Astrocyte (in vitro differentiated cells and primary cell): ENCODE measurements at regions not wholly inside any gene's neighbourhood (a gene's known extent, or its start where the extent isn't known, plus 50 kb on each side); places are given as distances from the start of the nearest gene placed in this dataset.

Source experiments
- DNase-seq: peaks from one replicate; pipeline ENCODE4 v3.0.0-alpha.2; 2010; ENCODE audit warnings: low read depth
- FAIRE-seq: peaks from 2 replicates; lab custom pipeline; 2011; peaks lifted over from hg19 to GRCh38; lab: Jason Lieb, UNC
- H2AFZ ChIP-seq: 2 replicates; pipeline ENCODE4 v1.6.0; 2012; ENCODE audit warnings: low read depth, low read length, inconsistent platforms
- H3K27ac ChIP-seq: 2 replicates; pipeline ENCODE4 v1.5.1; 2011; ENCODE audit warnings: low read depth, low read length, inconsistent platforms
- H3K27me3 ChIP-seq: 2 replicates; pipeline ENCODE4 v1.6.0; 2011; ENCODE audit warnings: low read length, inconsistent platforms; ENCODE audit not compliant: insufficient read depth
- H3K36me3 ChIP-seq: 2 replicates; pipeline ENCODE4 v1.5.1; 2011; ENCODE audit warnings: low read length, inconsistent platforms; ENCODE audit not compliant: insufficient read depth
- H3K4me1 ChIP-seq: 2 replicates; pipeline ENCODE4 v1.5.1; 2011; ENCODE audit warnings: low read length, inconsistent platforms; ENCODE audit not compliant: insufficient read depth
- H3K4me2 ChIP-seq: 2 replicates; pipeline ENCODE4 v1.6.0; 2012; ENCODE audit warnings: low read length, inconsistent platforms
- H3K4me3 ChIP-seq: 2 replicates; pipeline ENCODE4 v1.5.1; 2011; ENCODE audit warnings: low read depth, mild to moderate bottlenecking, low read length, inconsistent platforms; ENCODE audit not compliant: insufficient read depth
- H3K79me2 ChIP-seq: 2 replicates; pipeline ENCODE4 v1.6.0; 2012; ENCODE audit warnings: mild to moderate bottlenecking, low read length, inconsistent platforms; ENCODE audit not compliant: insufficient read depth
- H3K9ac ChIP-seq: 2 replicates; pipeline ENCODE4 v1.6.0; 2012; ENCODE audit warnings: mild to moderate bottlenecking, low read length, inconsistent platforms
- H3K9me3 ChIP-seq: 2 replicates; pipeline ENCODE4 v1.5.1; 2012; ENCODE audit warnings: low read depth, mild to moderate bottlenecking, low read length, inconsistent platforms; ENCODE audit not compliant: insufficient read depth
- H4K20me1 ChIP-seq: 2 replicates; pipeline ENCODE4 v1.6.0; 2012; ENCODE audit warnings: low read length, inconsistent platforms; ENCODE audit not compliant: insufficient read depth
- H3K27ac Mint-ChIP-seq: one replicate; pipeline ENCODE4 v1.8.0; 2021; ENCODE audit warnings: mild to moderate bottlenecking, mixed read lengths; ENCODE audit not compliant: unreplicated experiment
- H3K27me3 Mint-ChIP-seq: one replicate; pipeline ENCODE4 v1.8.0; 2021; ENCODE audit warnings: low read depth, mixed read lengths; ENCODE audit not compliant: unreplicated experiment
- H3K36me3 Mint-ChIP-seq: one replicate; pipeline ENCODE4 v1.8.0; 2021; ENCODE audit warnings: low read depth, mixed read lengths; ENCODE audit not compliant: unreplicated experiment
- H3K4me1 Mint-ChIP-seq: one replicate; pipeline ENCODE4 v1.8.0; 2021; ENCODE audit warnings: low read depth, mixed read lengths; ENCODE audit not compliant: unreplicated experiment
- H3K4me3 Mint-ChIP-seq: one replicate; pipeline ENCODE4 v1.8.0; 2021; ENCODE audit warnings: mild to moderate bottlenecking, moderate library complexity, mixed read lengths; ENCODE audit not compliant: unreplicated experiment
- H3K9me3 Mint-ChIP-seq: one replicate; pipeline ENCODE4 v1.8.0; 2021; ENCODE audit warnings: mild to moderate bottlenecking, mixed read lengths; ENCODE audit not compliant: unreplicated experiment
- CTCF ChIP-seq: IDR thresholded peaks from 2 replicates; pipeline ENCODE4 v1.5.1; 2011; ENCODE audit warnings: low read depth, mild to moderate bottlenecking, inconsistent platforms, low read length, moderate library complexity; ENCODE audit not compliant: insufficient read depth
- EZH2 ChIP-seq: IDR thresholded peaks from 2 replicates; pipeline ENCODE4 v1.6.1; 2012; ENCODE audit warnings: mild to moderate bottlenecking, low read length, inconsistent platforms; ENCODE audit not compliant: insufficient read depth

DNA sequence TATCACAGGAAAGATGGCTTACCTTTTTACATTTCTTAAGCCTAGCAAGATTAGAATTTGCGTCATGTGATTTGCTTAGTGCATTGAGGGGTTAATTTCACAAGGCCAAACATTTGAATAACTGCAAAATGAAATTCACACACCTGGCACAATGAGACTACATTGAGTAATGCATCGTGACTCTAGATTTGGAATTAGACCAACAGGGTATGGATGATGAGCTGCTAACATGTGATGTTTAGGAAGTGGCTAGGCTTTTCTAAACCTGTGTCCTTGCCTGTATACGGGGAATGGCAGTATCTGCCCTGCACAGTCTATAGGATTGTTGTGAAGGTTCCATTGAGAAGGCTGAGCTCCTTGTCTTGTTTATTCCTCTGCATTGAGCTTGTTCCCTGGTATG, 160.1 kb downstream of the MFSD1 start:
- Mint-ChIP-seq H3K9me3 (no peaks in the 10 kb centered on the region), H3K4me3 (no peak overlapping the region), H3K27ac (no peak overlapping the region), H3K27me3 (no peaks in the 10 kb centered on the region), H3K4me1 (no peaks in the 10 kb centered on the region), H3K36me3 (no peaks in the 10 kb centered on the region)
- Histone ChIP-seq H3K79me2 (no peaks in the 10 kb centered on the region), H3K27me3 (peaks cover 2% of the 10 kb centered on the region), H4K20me1 (no peaks in the 10 kb centered on the region), H2AFZ (no peak overlapping the region), H3K9me3 (no peaks in the 10 kb centered on the region), H3K4me2 (no peak overlapping the region), H3K4me3 (no peak overlapping the region), H3K36me3 (no peaks in the 10 kb centered on the region), H3K9ac (no peak overlapping the region), H3K4me1 (no peaks in the 10 kb centered on the region), H3K27ac (no peak overlapping the region)
- no peak for TF ChIP-seq CTCF
- no peak for TF ChIP-seq EZH2
- no peak for FAIRE-seq
- DNase-seq, result no peak

DNA sequence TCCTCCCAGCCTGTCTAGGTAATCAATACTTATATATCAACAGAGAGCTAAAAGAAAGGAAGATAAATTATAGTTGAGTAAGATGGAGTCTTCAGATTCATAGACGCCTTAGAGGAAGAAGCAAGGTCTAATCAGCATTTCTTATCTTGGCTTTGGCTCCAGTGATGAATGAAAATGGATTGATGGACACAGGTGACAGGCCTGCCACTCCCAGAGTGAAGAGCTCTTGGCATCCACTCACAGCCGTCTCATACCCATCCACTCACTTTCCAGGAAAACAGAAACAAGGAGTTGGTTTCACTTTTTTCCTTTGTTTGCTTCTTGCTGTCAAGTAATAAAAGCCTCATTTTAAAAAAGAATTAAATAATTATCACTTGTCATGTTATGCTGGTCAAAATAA, 168.2 kb downstream of the MFSD1 start:
- no peaks in the 10 kb centered on the region for H3K36me3 Mint-ChIP-seq
- Histone ChIP-seq H3K4me2 (no peak overlapping the region), H3K36me3 (no peaks in the 10 kb centered on the region), H3K79me2 (no peaks in the 10 kb centered on the region), H3K27me3 (no peaks in the 10 kb centered on the region), H3K9me3 (no peaks in the 10 kb centered on the region), H3K9ac (no peak overlapping the region), H4K20me1 (no peaks in the 10 kb centered on the region), H3K4me1 (no peaks in the 10 kb centered on the region), H3K27ac (no peak overlapping the region), H3K4me3 (no peak overlapping the region), H2AFZ (no peak overlapping the region)
- peaks cover 3% of the 10 kb centered on the region for H3K27me3 Mint-ChIP-seq
- FAIRE-seq, result no peak
- H3K4me3 Mint-ChIP-seq, result no peak overlapping the region
- H3K9me3 Mint-ChIP-seq, result peaks cover 1% of the 10 kb centered on the region
- no peaks in the 10 kb centered on the region for H3K4me1 Mint-ChIP-seq
- no peak for TF ChIP-seq CTCF
- no peak for TF ChIP-seq EZH2
- no peak for DNase-seq
- H3K27ac Mint-ChIP-seq, result no peak overlapping the region

DNA sequence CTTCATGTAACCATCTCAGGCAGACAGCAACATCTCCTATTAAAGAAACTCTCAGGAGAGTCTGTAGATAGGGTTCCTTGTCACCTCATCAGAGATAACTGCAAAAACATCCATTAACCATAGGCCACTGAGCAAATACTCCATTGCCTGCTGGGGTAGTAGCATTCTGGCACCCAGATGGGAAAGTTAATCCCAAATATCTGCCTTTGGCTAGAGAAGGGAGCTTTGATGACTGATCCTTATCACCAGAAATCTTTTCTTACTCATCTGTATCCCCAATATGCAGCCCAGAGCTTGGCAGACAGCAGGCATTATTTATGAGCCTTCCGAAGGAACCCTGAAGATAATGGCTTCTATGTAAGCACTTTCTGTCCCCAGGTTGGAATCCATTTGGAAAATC, 173.1 kb downstream of the MFSD1 start:
- Mint-ChIP-seq H3K9me3 (peaks cover 1% of the 10 kb centered on the region), H3K27me3 (no peaks in the 10 kb centered on the region), H3K27ac (no peak overlapping the region), H3K4me3 (no peak overlapping the region), H3K4me1 (no peaks in the 10 kb centered on the region), H3K36me3 (no peaks in the 10 kb centered on the region)
- Histone ChIP-seq H3K4me1 (no peaks in the 10 kb centered on the region), H3K79me2 (no peaks in the 10 kb centered on the region), H3K4me3 (no peak overlapping the region), H3K27me3 (no peaks in the 10 kb centered on the region), H4K20me1 (no peaks in the 10 kb centered on the region), H3K9me3 (no peaks in the 10 kb centered on the region), H3K9ac (no peak overlapping the region), H2AFZ (no peak overlapping the region), H3K4me2 (no peak overlapping the region), H3K27ac (no peak overlapping the region), H3K36me3 (no peaks in the 10 kb centered on the region)
- no peak for TF ChIP-seq CTCF
- DNase-seq (no peak), FAIRE-seq (no peak)
